Endodermal cell (in vitro differentiated cells): ENCODE measurements at regions not wholly inside any gene's neighbourhood (a gene's known extent, or its start where the extent isn't known, plus 50 kb on each side); places are given as distances from the start of the nearest gene placed in this dataset.

Experiments used
- DNase-seq: peaks from one replicate; pipeline ENCODE4 v3.0.0-alpha.2; 2017
- H3K27ac ChIP-seq: 2 replicates; pipeline ENCODE4 v1.5.1; 2013; ENCODE audit warnings: mild to moderate bottlenecking, low read depth, low read length, moderate library complexity
- H3K27me3 ChIP-seq: 2 replicates; pipeline ENCODE4 v1.6.1; 2013; ENCODE audit warnings: mild to moderate bottlenecking, low read length, moderate library complexity; ENCODE audit not compliant: insufficient read depth, control insufficient read depth, poor library complexity, severe bottlenecking
- H3K36me3 ChIP-seq: 2 replicates; pipeline ENCODE4 v1.7.0; 2013; ENCODE audit warnings: mild to moderate bottlenecking, low read length, moderate library complexity; ENCODE audit not compliant: control insufficient read depth, insufficient read depth
- H3K4me1 ChIP-seq: one replicate; pipeline ENCODE4 v1.7.0; 2013; ENCODE audit warnings: low read length; ENCODE audit not compliant: control insufficient read depth, insufficient read depth
- H3K4me3 ChIP-seq: 2 replicates; pipeline ENCODE4 v1.5.1; 2013; ENCODE audit warnings: mild to moderate bottlenecking, low read length, moderate library complexity
- H3K9ac ChIP-seq: 2 replicates; pipeline ENCODE4 v1.6.1; 2013; ENCODE audit warnings: mild to moderate bottlenecking, low read length, moderate library complexity; ENCODE audit not compliant: poor library complexity, severe bottlenecking; ENCODE audit errors: extremely low read depth
- H3K9me3 ChIP-seq: 2 replicates; pipeline ENCODE4 v1.6.1; 2013; ENCODE audit warnings: mild to moderate bottlenecking, low read length, moderate library complexity; ENCODE audit not compliant: control insufficient read depth
- H3K27ac Mint-ChIP-seq: 2 replicates; pipeline ENCODE4 v1.8.0; 2020; ENCODE audit warnings: mixed read lengths
- H3K27me3 Mint-ChIP-seq: 2 replicates; pipeline ENCODE4 v1.8.0; 2021; ENCODE audit warnings: mild to moderate bottlenecking, mixed read lengths; ENCODE audit not compliant: insufficient read depth
- H3K36me3 Mint-ChIP-seq: 2 replicates; pipeline ENCODE4 v1.8.0; 2020; ENCODE audit warnings: low read depth, mixed read lengths
- H3K4me1 Mint-ChIP-seq: 2 replicates; pipeline ENCODE4 v1.8.0; 2020; ENCODE audit warnings: mixed read lengths
- H3K4me3 Mint-ChIP-seq: 2 replicates; pipeline ENCODE4 v1.8.0; 2020; ENCODE audit warnings: mild to moderate bottlenecking, moderate library complexity, mixed read lengths
- H3K9me3 Mint-ChIP-seq: 2 replicates; pipeline ENCODE4 v1.8.0; 2020; ENCODE audit warnings: mild to moderate bottlenecking, mixed read lengths
- CTCF ChIP-seq: fragments of 200-600 bp; sonication (generic); conservative IDR thresholded peaks from 2 replicates; pipeline ENCODE4 v1.5.0; 2021; ENCODE audit warnings: antibody characterized with exemption, mild to moderate bottlenecking
- WGBS, 2 experiments: methylation state at CpG; one replicate each; pipeline versions ENCODE4 v1.1.5 to v1.1.7; 2013; ENCODE audit warnings: missing lambda C conversion rate in 2 of 2, mixed read lengths in 1 of 2; ENCODE audit not compliant: insufficient coverage in 1 of 2, insufficient read length in 1 of 2; 5-methylcytosine and 5-hydroxymethylcytosine counted together

- H3K27me3 ChIP-seq: no peaks in the 10 kb centered on the region
- H3K4me1 Mint-ChIP-seq: no peaks in the 10 kb centered on the region
- H3K4me3 Mint-ChIP-seq: no peak overlapping the region
- no peak for TF ChIP-seq CTCF
- WGBS, 2 experiments: no CpG with 5 or more reads among the region's 1 CpG
- no peak overlapping the region for H3K4me3 ChIP-seq
- H3K36me3 ChIP-seq: no peaks in the 10 kb centered on the region
- H3K27ac ChIP-seq: no peak overlapping the region
- no peak overlapping the region for H3K9ac ChIP-seq
- H3K9me3 Mint-ChIP-seq: no peaks in the 10 kb centered on the region
- no peaks in the 10 kb centered on the region for H3K9me3 ChIP-seq
- DNase-seq: no peak
- peaks cover 5% of the 10 kb centered on the region for H3K27me3 Mint-ChIP-seq
- no peaks in the 10 kb centered on the region for H3K4me1 ChIP-seq
- no peaks in the 10 kb centered on the region for H3K36me3 Mint-ChIP-seq
- H3K27ac Mint-ChIP-seq: no peak overlapping the region
These were observed 333.9 kb upstream of the ERCC4 start for GRCh38 chr16:13586051-13586450.

GRCh38 chr16:13587181-13587580 lies 332.8 kb upstream of the ERCC4 start:
- no peaks in the 10 kb centered on the region for H3K4me1 ChIP-seq
- no peak for TF ChIP-seq CTCF
- no peaks in the 10 kb centered on the region for H3K9me3 Mint-ChIP-seq
- no peaks in the 10 kb centered on the region for H3K36me3 ChIP-seq
- no peaks in the 10 kb centered on the region for H3K36me3 Mint-ChIP-seq
- H3K27me3 Mint-ChIP-seq: peaks cover 3% of the 10 kb centered on the region
- no peak for DNase-seq
- H3K4me3 Mint-ChIP-seq: no peak overlapping the region
- H3K4me1 Mint-ChIP-seq: no peaks in the 10 kb centered on the region
- 89% methylated on average over 1 of the region's 1 CpG; no CpG with 5 or more reads in 1 of the 2 experiments for WGBS, 2 experiments
- no peak overlapping the region for H3K27ac Mint-ChIP-seq
- peaks cover under 1% of the 10 kb centered on the region for H3K27me3 ChIP-seq
- H3K27ac ChIP-seq: no peak overlapping the region
- H3K9ac ChIP-seq: no peak overlapping the region
- no peaks in the 10 kb centered on the region for H3K9me3 ChIP-seq
- H3K4me3 ChIP-seq: no peak overlapping the region

DNA sequence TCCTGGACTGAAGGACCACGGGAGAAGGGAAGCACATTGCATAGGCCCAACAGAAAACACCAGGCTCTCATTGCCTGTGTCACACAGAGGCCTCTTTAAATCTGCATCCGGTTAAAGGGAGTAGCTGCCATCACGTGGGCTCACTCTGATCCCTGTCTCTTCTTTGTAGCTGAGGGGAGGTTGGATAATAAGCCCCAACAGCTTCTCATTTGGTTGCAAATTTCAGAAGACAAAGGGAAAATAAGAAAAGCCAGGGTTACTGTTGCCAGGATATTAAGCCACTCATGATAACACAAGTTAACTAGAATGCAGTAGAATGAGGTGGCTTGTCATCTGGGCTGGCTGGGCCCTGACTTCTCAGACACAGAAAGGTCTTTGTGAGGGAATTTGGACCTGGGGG lies 325.1 kb upstream of the ERCC4 start:
- peak overlapping the region; percentile 91 for H3K27ac Mint-ChIP-seq
- H3K36me3 Mint-ChIP-seq: no peaks in the 10 kb centered on the region
- H3K27me3 Mint-ChIP-seq: peaks cover 53% of the 10 kb centered on the region
- 18 to 40% methylated on average over 3 of the region's 3 CpGs for WGBS, 2 experiments
- H3K4me1 Mint-ChIP-seq: peaks cover 4% of the 10 kb centered on the region
- Histone ChIP-seq H3K4me1 (peaks cover 4% of the 10 kb centered on the region), H3K4me3 (no peak overlapping the region), H3K9ac (no peak overlapping the region), H3K36me3 (no peaks in the 10 kb centered on the region), H3K9me3 (peaks cover 4% of the 10 kb centered on the region), H3K27me3 (peaks cover 62% of the 10 kb centered on the region), H3K27ac (peak overlapping the region; percentile 80)
- peaks cover 3% of the 10 kb centered on the region for H3K9me3 Mint-ChIP-seq
- peak; percentile 63 for DNase-seq
- H3K4me3 Mint-ChIP-seq: no peak overlapping the region
- TF ChIP-seq CTCF: no peak
